SK-N-SH (cell line): ENCODE measurements at regions not wholly inside any gene's neighbourhood (a gene's known extent, or its start where the extent isn't known, plus 50 kb on each side); places are given as distances from the start of the nearest gene placed in this dataset.
A peak's percentile ranks its signal among the peaks of the same experiment; 100 is the strongest.

Source experiments
- CTCF ChIA-PET: fragments of 300-600, 350-600 bp; formaldehyde crosslinking; extraction: SDS; loops from one replicate; lab custom pipeline; 2021; lab: Yijun Ruan, JAX
- POLR2A ChIA-PET: fragments of 350-600 bp; sonication (Branson Sonifier 250); formaldehyde crosslinking; extraction: SDS; loops from one replicate; lab custom pipeline; 2020; ENCODE audit warnings: antibody characterized with exemption, inconsistent platforms; lab: Yijun Ruan, JAX
- DNase-seq: peaks from one replicate; pipeline ENCODE4 v3.0.0; 2012
- H2AFZ ChIP-seq: fragments of 200-600 bp; sonication (generic); 2 replicates; pipeline ENCODE4 v1.8.1; 2016; ENCODE audit warnings: antibody characterized with exemption, mild to moderate bottlenecking, low read depth
- H3F3A ChIP-seq: fragments of 200-600 bp; sonication (generic); replicated peaks from 2 replicates; pipeline ENCODE3; 2016; ENCODE audit warnings: antibody characterized with exemption, mild to moderate bottlenecking; ENCODE audit not compliant: insufficient read depth
- H3K27ac ChIP-seq, 2 experiments: fragments of 200-500 bp in 1 of 2; fragments of 200-600 bp in 1 of 2; sonication (Bioruptor generic) in 1 of 2; sonication (generic), shearing (Covaris generic) in 1 of 2; 2 replicates each; pipeline versions ENCODE4 v1.5.1 to v1.6.1; 2014 to 2016; ENCODE audit warnings: low read depth in 2 of 2, inconsistent platforms in 1 of 2, low read length in 1 of 2, mild to moderate bottlenecking in 1 of 2, mixed read lengths in 1 of 2
- H3K27me3 ChIP-seq: fragments of 200-600 bp; sonication (generic), shearing (Covaris generic); 2 replicates; pipeline ENCODE4 v1.6.1; 2016; ENCODE audit warnings: mixed run types; ENCODE audit not compliant: insufficient read depth
- H3K36me3 ChIP-seq, 2 experiments: fragments of 200-500 bp in 1 of 2; fragments of 200-600 bp in 1 of 2; sonication (Bioruptor generic) in 1 of 2; sonication (generic) in 1 of 2; replicated peaks in 1 of 2; 2 replicates each; pipeline versions ENCODE3 to v1.5.1; 2014 to 2016; ENCODE audit warnings: low read length in 1 of 2, mild to moderate bottlenecking in 1 of 2; ENCODE audit not compliant: insufficient read depth in 2 of 2, control insufficient read depth in 1 of 2
- H3K4me1 ChIP-seq, 2 experiments: fragments of 200-500 bp in 1 of 2; fragments of 200-600 bp in 1 of 2; sonication (Bioruptor generic) in 1 of 2; sonication (generic), shearing (Covaris generic) in 1 of 2; 2 replicates each; pipeline versions ENCODE4 v1.5.1 to v1.6.1; 2014 to 2016; ENCODE audit warnings: low read depth in 1 of 2, low read length in 1 of 2, mixed run types in 1 of 2; ENCODE audit not compliant: insufficient read depth in 2 of 2, control insufficient read depth in 1 of 2
- H3K4me2 ChIP-seq: fragments of 200-600 bp; sonication (generic), shearing (Covaris generic); 2 replicates; pipeline ENCODE4 v1.6.1; 2017; ENCODE audit warnings: mixed run types
- H3K4me3 ChIP-seq, 2 experiments: fragments of 200-500 bp in 1 of 2; fragments of 200-600 bp in 1 of 2; sonication (Bioruptor generic) in 1 of 2; sonication (generic), shearing (Covaris generic) in 1 of 2; 2 replicates each; pipeline versions ENCODE4 v1.5.1 to v1.8.1; 2014 to 2016; ENCODE audit warnings: low read depth in 2 of 2, inconsistent platforms in 1 of 2, low read length in 1 of 2, mild to moderate bottlenecking in 1 of 2, mixed read lengths in 1 of 2, moderate library complexity in 1 of 2
- H3K79me2 ChIP-seq: fragments of 200-600 bp; sonication (generic); 2 replicates; pipeline ENCODE4 v1.8.1; 2017; ENCODE audit warnings: mild to moderate bottlenecking; ENCODE audit not compliant: insufficient read depth
- H3K9ac ChIP-seq: fragments of 200-600 bp; sonication (generic); 2 replicates; pipeline ENCODE4 v1.6.1; 2017; ENCODE audit warnings: mixed run types
- H3K9me2 ChIP-seq: fragments of 200-600 bp; sonication (generic); 2 replicates; pipeline ENCODE4 v1.6.1; 2017; ENCODE audit warnings: mixed run types
- H3K9me3 ChIP-seq: fragments of 200-600 bp; sonication (generic); 2 replicates; pipeline ENCODE4 v1.6.1; 2017; ENCODE audit warnings: mixed run types, mild to moderate bottlenecking, moderate library complexity
- H4K20me1 ChIP-seq: fragments of 200-600 bp; sonication (generic); 2 replicates; pipeline ENCODE4 v1.6.1; 2017; ENCODE audit warnings: mild to moderate bottlenecking, mixed run types; ENCODE audit not compliant: insufficient read depth
- CHD2 ChIP-seq: fragments of 150-350 bp; IDR thresholded peaks from 2 replicates; pipeline ENCODE4 v1.6.1; 2018; ENCODE audit warnings: low read length; ENCODE audit not compliant: partially characterized antibody
- EP300 ChIP-seq, 2 experiments: IDR thresholded peaks; 2 replicates each; pipeline versions ENCODE4 v1.4.0 to v1.6.1; 2012; ENCODE audit warnings: borderline replicate concordance in 1 of 2, low read depth in 1 of 2, low read length in 1 of 2
- FOXJ3 ChIP-seq: sonication (generic); formaldehyde crosslinking; IDR thresholded peaks from 2 replicates; pipeline ENCODE4 v1.5.1; 2020; ENCODE audit warnings: mild to moderate bottlenecking, missing genetic modification reagents
- FOXM1 ChIP-seq: IDR thresholded peaks from 2 replicates; pipeline ENCODE4 v1.4.0; 2012; ENCODE audit warnings: low read depth, mild to moderate bottlenecking
- GATA2 ChIP-seq: sonication (generic); formaldehyde crosslinking; IDR thresholded peaks from 2 replicates; pipeline ENCODE4 v1.5.0; 2020; ENCODE audit warnings: mild to moderate bottlenecking, missing genetic modification reagents
- IRF3 ChIP-seq: fragments of 150-350 bp; IDR thresholded peaks from 2 replicates; pipeline ENCODE4 v1.6.1; 2016; ENCODE audit warnings: mild to moderate bottlenecking, low read depth, low read length
- JUND ChIP-seq: IDR thresholded peaks from 2 replicates; pipeline ENCODE4 v1.4.0; 2012
- MEF2A ChIP-seq: IDR thresholded peaks from 2 replicates; pipeline ENCODE4 v1.4.0; 2012; ENCODE audit warnings: low read depth, borderline replicate concordance
- NRF1 ChIP-seq: IDR thresholded peaks from 2 replicates; pipeline ENCODE4 v1.6.1; 2012; ENCODE audit warnings: low read depth, mild to moderate bottlenecking, low read length
- PBX3 ChIP-seq: IDR thresholded peaks from 2 replicates; pipeline ENCODE4; 2012
- POLR2AphosphoS5 ChIP-seq: IDR thresholded peaks from 2 replicates; pipeline ENCODE4 v1.6.1; 2012; ENCODE audit warnings: low read depth, low read length
- RAD21 ChIP-seq: IDR thresholded peaks from 2 replicates; pipeline ENCODE4 v1.6.1; 2012; ENCODE audit warnings: mild to moderate bottlenecking, low read length
- RCOR1 ChIP-seq: fragments of 150-350 bp; IDR thresholded peaks from 2 replicates; pipeline ENCODE4 v1.6.1; 2017; ENCODE audit warnings: antibody characterized with exemption, low read length
- SIN3A ChIP-seq: IDR thresholded peaks from 2 replicates; pipeline ENCODE4 v1.6.1; 2012; ENCODE audit warnings: low read depth, mild to moderate bottlenecking, low read length, moderate library complexity, borderline replicate concordance
- TCF12 ChIP-seq: IDR thresholded peaks from 2 replicates; pipeline ENCODE4 v1.4.0; 2012
- TEAD4 ChIP-seq: IDR thresholded peaks from 2 replicates; pipeline ENCODE4 v1.4.0; 2012; ENCODE audit warnings: mild to moderate bottlenecking, borderline replicate concordance; ENCODE audit not compliant: insufficient read depth
- YY1 ChIP-seq: IDR thresholded peaks from 2 replicates; pipeline ENCODE4 v1.4.0; 2012; ENCODE audit warnings: low read depth, mild to moderate bottlenecking
- ZBTB33 ChIP-seq: IDR thresholded peaks from 2 replicates; pipeline ENCODE4 v1.4.0; 2012; ENCODE audit warnings: low read depth, borderline replicate concordance
- WGBS: methylation state at CpG from one replicate; pipeline ENCODE4 v1.1.6; 2017; ENCODE audit warnings: low lambda C conversion rate; 5-methylcytosine and 5-hydroxymethylcytosine counted together

- ChIA-PET CTCF (no interaction called here), POLR2A (no interaction called here)
- Histone ChIP-seq H3K27me3 (peaks cover 4% of the 10 kb centered on the region; the same call in 1 of the 2 replicates), H2AFZ (no peak overlapping the region), H3K9me2 (no peaks in the 10 kb centered on the region), H4K20me1 (no peaks in the 10 kb centered on the region), H3K9me3 (no peaks in the 10 kb centered on the region), H3K27ac (no peak overlapping the region), H3K36me3 (no peaks in the 10 kb centered on the region), H3K79me2 (no peaks in the 10 kb centered on the region), H3K4me3 (no peak overlapping the region), H3K4me1 (no peaks in the 10 kb centered on the region), H3K9ac (no peak overlapping the region), H3F3A (no peaks in the 10 kb centered on the region), H3K4me2 (no peak overlapping the region)
- TF ChIP-seq CHD2 (no peak), POLR2AphosphoS5 (no peak)
- 6% methylated on average over 3 of the region's 3 CpGs for WGBS
- DNase-seq, result no peak
Measured at GRCh38 chr12:33054371-33054770, 157.8 kb upstream of the PKP2 start.

- Histone ChIP-seq H3K27me3 (peaks cover 4% of the 10 kb centered on the region; the same call in 1 of the 2 replicates), H3K4me2 (no peak overlapping the region), H3K4me3 (no peak overlapping the region), H3K9me3 (no peaks in the 10 kb centered on the region), H3K9me2 (no peaks in the 10 kb centered on the region), H3K9ac (no peak overlapping the region), H3K79me2 (no peaks in the 10 kb centered on the region), H3K4me1 (no peaks in the 10 kb centered on the region), H3F3A (no peaks in the 10 kb centered on the region), H2AFZ (no peak overlapping the region), H3K27ac (no peak overlapping the region), H3K36me3 (no peaks in the 10 kb centered on the region), H4K20me1 (no peaks in the 10 kb centered on the region)
- CTCF ChIA-PET, result interaction anchor here (1.0 kb wide), 1 partner anchor 296 kb away, joined by 3 read pairs; the partner anchor contains the start of gene YARS2
- WGBS, result 6% methylated on average over 6 of the region's 41 CpGs
- DNase-seq, result peak; percentile 12
- TF ChIP-seq EP300 (IDR thresholded peaks at IDR 0.05; ENCODE audit: borderline replicate concordance in 1 of 2, low read depth in 1 of 2, low read length in 1 of 2), result no peak
- POLR2A ChIA-PET, result no interaction called here
Measured at GRCh38 chr12:33052141-33053051, 155.8 kb upstream of the PKP2 start.

- H3K79me2 ChIP-seq, result no peaks in the 10 kb centered on the region
- no peaks in the 10 kb centered on the region for H3K4me1 ChIP-seq
- TF ChIP-seq FOXM1, result no peak
- no peak for TF ChIP-seq PBX3
- no peak for TF ChIP-seq YY1
- no peak for TF ChIP-seq IRF3
- no peak for TF ChIP-seq FOXJ3 (CRISPR knock-in tag)
- no peak for TF ChIP-seq RCOR1
- no peak for TF ChIP-seq POLR2AphosphoS5
- no peak for TF ChIP-seq MEF2A
- TF ChIP-seq TEAD4, result no peak
- TF ChIP-seq RAD21, result no peak
- no peak for TF ChIP-seq CHD2
- no peak for TF ChIP-seq TCF12
- TF ChIP-seq JUND, result no peak
- TF ChIP-seq NRF1, result no peak
- no peak for TF ChIP-seq GATA2
- TF ChIP-seq SIN3A, result no peak
- TF ChIP-seq ZBTB33, result no peak
- CTCF ChIA-PET, result no interaction called here
- DNase-seq, result no peak
- WGBS, result 2% methylated on average over 4 of the region's 4 CpGs
- no peaks in the 10 kb centered on the region for H4K20me1 ChIP-seq
- POLR2A ChIA-PET, result no interaction called here
- no peaks in the 10 kb centered on the region for H3F3A ChIP-seq
- H2AFZ ChIP-seq, result no peak overlapping the region
- no peak overlapping the region for H3K4me3 ChIP-seq
- H3K4me2 ChIP-seq, result no peak overlapping the region
- no peaks in the 10 kb centered on the region for H3K9me2 ChIP-seq
- H3K27ac ChIP-seq, result no peak overlapping the region
- no peak overlapping the region for H3K9ac ChIP-seq
- no peaks in the 10 kb centered on the region for H3K27me3 ChIP-seq
- no peaks in the 10 kb centered on the region for H3K36me3 ChIP-seq
- H3K9me3 ChIP-seq, result no peaks in the 10 kb centered on the region
Measured at GRCh38 chr12:33047666-33048065, 151.1 kb upstream of the PKP2 start.
